HG03064 (cell line): ENCODE measurements at regions not wholly inside any gene's neighbourhood (a gene's known extent, or its start where the extent isn't known, plus 50 kb on each side); places are given as distances from the start of the nearest gene placed in this dataset.

Experiments used
- ATAC-seq: cut with Tn5 transposase; IDR thresholded peaks from one replicate; pipeline ENCODE4 v1.9.1; 2021; ENCODE audit warnings: low read depth; ENCODE audit not compliant: unreplicated experiment

- ATAC-seq, result no peak
Measured at GRCh38 chr4:34043131-34043530, 2201.2 kb downstream of the ARAP2 start.

DNA sequence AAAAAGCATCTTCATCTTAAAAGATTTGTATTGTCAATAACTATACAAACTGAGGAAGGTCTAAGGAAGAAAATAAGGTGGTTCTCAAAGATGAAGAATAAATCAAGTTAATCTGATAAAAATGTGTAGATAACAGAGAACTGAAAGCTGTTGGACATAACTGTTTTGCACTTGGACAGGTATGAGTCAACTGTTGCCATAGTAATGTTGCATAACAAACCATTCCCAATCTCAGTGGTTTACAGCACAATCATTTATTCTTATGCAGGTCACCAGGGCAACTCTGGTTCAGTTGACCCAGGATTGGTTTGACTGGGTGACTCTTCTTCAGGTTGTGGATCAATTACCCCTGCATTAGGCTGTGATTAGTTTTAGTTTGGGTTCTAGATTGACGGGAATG lies 2197.7 kb downstream of the ARAP2 start:
- ATAC-seq, result no peak

DNA sequence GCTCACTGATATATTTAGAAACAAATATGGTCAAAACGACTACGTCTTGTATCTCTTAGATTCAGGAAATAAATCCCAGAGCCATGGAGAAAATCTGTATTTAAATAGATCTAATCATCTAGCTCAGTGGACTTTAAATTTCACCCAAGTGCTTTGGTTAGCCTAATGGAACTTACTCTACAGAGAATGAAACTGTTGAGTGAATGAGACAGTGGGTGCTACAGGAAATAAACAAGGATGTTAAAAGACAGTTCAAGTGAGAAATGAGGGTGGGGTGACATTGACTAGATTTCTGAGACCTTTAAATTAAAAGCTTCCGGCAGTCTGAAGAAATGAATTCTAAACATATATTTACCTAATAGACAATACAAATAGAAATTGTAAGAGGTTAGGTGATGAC lies 2197.0 kb downstream of the ARAP2 start:
- no peak for ATAC-seq

DNA sequence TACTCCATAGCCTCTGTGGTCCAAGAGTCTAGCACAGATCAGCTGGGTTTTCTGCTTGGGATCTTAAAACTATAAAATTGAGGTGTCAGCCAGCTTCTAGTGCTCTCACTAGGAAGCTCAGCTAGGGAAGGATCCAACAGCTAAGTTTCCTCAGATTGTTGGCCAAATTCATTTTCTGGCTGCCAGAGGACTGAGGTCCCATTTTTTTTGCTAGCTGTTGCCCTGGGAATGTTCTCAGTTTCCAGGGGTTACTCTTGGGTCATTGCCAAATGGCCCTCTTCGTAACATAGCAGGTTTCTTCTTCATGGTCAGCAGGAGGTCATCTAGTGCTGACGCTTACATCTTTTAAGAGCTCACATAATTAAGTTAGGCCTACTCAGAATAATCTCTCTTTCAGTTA lies 2178.2 kb downstream of the ARAP2 start:
- ATAC-seq, result no peak

GRCh38 chr4:34091451-34091850 lies 2152.9 kb downstream of the ARAP2 start:
- no peak for ATAC-seq

GRCh38 chr4:34094114-34094513 lies 2150.2 kb downstream of the ARAP2 start:
- ATAC-seq, result no peak

DNA sequence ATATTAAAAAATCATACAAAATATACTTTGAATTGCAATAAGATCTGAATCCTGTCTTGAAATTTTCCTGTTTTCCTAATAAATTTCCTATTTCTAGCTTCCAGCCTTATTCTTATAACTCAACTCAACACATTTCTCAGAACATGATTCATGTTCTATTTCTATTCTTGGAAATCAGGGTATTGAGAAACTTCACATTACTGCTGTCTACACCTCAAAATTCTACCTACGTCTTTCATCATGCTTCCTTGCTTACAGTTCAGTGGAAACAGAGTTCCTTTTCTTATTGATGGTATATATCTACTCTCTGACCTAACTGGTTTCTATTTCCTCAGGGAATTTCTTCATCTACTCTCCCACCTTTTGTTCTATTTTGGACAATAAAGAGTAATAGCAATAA lies 2139.0 kb downstream of the ARAP2 start:
- ATAC-seq, result no peak

DNA sequence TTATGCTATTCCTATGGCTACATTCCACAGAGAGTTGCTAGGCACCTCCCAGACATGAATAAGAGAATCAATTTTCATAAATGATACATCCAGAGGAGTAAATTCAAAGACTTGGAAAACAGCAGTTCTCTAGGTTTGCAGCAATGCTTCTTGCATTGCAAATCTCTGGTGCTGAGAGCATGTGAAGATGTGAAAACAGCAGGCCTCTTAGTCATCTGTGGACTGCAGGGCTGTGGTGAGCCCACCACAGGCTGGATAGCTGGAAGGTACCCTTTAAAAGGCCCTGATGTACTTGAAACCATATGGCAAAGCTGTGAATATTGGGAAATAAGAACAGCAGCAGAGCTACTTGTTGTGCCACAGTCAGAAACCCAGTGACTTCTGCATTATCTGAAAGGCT lies 2135.9 kb downstream of the ARAP2 start:
- no peak for ATAC-seq

DNA sequence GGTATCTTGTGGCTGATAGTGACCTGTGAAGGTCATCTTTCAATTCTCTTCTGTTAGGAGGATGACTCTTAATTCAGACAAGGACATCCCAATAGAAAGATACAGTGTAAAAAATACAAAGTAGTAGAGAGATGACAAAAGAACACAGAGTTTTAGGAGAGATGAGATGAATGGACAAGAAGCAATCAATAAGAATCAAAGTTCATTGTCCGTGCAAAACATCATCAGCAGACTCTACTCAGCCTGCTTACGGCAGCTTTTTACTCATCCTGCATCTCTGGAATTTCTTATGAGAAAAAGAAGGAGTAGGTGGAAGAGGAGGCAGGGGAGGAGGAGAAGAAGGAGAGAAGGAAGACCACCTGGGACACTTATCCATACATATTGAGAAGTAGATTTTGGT lies 2131.7 kb downstream of the ARAP2 start:
- no peak for ATAC-seq

DNA sequence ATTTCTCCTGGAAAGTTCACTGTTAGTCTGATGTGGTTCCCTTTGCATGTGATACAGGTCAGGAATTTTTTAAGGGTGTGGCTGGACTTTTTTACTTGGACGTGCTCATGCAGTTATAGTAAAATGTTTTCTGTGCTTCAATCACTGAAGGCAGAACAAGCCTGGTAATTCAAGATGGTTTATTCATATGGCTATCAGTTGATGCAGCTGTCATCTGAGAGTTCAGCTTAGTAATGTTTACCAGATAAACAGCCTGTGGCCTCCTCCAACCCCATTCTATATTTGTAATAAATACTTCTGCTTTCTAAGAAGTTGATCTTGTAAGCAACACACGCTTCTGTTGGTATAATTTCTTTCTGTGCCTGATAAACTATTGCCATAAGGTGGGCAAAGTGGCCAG lies 2105.9 kb downstream of the ARAP2 start:
- ATAC-seq, result no peak

GRCh38 chr4:34139346-34139745 lies 2105.0 kb downstream of the ARAP2 start:
- ATAC-seq, result no peak

DNA sequence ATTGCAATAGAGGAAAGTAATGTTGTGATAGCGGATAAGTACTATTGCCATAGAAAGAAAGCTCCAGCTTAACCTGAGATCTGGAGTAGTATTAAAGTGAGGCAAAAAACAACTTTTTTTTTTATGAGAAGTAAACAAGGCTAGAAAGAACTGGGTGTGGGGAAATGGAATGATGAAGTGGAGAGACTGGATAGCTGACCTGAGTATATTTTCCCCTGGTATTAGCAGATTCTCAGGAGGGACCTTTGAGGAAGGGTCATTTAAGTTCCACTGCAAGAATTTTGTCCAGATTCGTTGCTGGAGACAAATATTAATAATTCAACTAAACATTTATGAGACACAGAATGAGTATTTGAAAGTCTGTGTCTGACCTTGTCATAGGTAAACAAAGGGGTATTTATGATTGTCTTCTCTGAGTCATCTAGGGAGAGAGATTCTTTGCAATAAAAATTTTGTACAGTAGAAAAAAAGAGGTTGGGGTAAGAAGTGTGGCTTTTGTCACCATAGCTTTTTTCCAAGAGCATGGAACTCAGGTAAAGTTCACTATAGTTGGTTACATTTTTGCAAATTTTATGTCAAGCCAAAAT lies 2095.9 kb downstream of the ARAP2 start:
- no peak for ATAC-seq

DNA sequence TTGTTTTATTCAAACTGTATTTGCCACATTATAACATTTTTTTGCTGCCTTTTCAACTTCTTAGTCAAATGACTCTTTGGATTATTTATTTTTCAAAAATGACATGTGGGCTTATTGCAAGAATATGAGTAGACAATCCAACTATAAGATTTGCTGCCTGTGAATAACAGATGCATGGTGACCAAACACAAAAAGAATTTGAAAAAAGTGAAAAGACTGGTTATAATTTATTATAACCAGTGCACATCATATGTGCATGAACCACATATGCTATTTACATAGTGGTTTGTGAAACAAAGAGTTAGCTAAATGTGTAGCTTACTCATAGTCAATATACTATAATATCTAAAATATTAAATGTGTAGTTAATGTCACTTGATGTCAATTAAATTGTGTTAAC lies 2086.8 kb downstream of the ARAP2 start:
- no peak for ATAC-seq

DNA sequence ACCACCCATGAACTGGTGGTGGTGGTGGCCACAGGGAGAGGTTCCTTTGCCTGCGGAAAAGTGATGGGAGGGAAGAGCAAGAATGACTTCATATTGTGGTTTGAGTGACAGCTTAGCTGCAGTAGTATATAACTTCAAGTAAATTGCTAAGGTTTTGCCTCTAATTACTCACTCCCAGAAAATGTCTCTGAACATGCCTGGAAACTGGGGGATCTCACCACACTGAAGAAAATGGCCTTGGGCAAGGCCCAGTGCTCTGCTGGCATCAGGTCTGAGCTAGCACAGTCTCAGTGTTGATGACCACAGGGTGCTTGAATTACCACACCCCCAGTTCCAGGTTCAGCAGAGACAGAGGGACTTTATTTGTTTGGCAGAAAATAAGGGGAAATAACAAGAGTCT lies 2085.4 kb downstream of the ARAP2 start:
- ATAC-seq, result no peak

GRCh38 chr4:34170946-34171345 lies 2073.4 kb downstream of the ARAP2 start:
- ATAC-seq, result no peak

GRCh38 chr4:34176609-34177008 lies 2067.7 kb downstream of the ARAP2 start:
- ATAC-seq, result no peak

DNA sequence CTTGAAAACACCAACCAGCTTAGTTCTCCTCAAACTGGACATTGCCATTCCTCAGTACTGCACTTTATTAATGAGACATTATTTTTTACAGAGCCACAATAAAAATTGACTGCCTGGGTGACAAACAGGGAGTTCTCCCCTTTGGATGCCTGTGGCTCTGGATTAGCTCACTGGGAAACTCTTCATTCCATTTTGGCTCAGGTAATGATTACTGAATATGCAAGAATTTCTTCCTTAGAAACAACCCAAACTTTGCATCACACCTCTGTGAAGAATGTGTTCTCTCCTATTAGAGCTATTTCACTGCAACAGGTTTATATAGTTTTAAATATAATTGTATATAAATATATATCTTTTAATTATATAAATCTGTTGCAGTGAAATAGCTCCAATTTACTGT lies 2065.8 kb downstream of the ARAP2 start:
- no peak for ATAC-seq

- no peak for ATAC-seq
Measured at GRCh38 chr4:34181311-34181841, 2062.9 kb downstream of the ARAP2 start.

DNA sequence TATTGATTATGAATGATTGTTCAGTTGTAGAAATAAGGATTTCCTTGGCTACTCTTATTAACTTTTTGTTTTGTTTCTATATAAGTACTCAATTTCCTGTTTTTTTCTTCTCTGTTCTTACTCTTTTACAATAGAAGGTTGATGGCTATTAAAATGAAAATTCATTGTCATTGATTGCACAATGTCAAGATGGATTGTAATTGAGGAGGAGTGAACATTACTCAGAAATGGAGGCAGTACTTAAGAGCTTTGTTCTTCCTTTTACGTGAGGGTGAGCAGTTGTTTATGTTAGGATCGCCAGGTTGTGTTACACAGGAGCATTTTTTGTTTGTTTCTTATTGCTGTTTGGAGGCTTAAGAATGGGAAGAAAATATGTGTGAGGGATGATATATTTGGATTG lies 2062.4 kb downstream of the ARAP2 start:
- no peak for ATAC-seq

DNA sequence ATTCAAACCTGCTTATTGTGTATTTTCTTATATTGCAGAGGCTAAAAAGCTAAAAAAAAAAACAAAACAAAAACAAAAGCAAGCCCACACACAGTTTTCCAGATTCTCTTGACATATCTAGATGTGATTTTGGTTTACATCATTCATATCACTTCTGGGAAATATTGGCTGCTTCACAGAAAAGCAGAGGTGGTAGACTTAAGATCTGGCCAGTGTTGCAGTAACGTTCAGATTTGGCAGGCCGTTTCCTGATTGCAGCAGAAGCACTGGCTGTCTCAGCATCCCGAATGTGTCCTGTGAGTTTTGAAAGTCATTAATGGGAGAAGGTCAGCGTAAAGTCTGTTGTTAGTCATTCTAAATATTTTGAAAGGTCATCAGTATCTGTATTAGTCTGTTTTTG lies 2062.0 kb downstream of the ARAP2 start:
- no peak for ATAC-seq

DNA sequence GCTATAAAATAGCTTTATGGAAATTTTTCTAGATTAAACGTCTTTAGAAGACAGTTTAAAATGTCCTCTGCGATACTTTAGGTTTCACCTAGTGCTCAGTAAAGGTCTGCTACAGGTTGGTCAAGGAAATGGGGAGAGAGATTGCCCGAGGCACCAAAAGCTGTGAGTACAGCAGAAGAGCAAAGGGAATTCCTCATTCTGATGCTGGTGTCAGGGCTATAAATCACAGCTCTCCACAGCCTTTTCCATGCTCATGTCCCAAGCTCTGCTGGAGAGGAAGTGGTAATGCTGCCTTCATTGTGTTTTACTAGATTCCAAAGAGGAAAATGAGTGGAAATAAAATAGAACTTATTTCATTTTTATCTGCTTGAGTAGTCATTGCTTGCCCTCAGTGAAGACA lies 2060.4 kb downstream of the ARAP2 start:
- no peak for ATAC-seq

GRCh38 chr4:34187056-34187455 lies 2057.3 kb downstream of the ARAP2 start:
- ATAC-seq, result no peak

DNA sequence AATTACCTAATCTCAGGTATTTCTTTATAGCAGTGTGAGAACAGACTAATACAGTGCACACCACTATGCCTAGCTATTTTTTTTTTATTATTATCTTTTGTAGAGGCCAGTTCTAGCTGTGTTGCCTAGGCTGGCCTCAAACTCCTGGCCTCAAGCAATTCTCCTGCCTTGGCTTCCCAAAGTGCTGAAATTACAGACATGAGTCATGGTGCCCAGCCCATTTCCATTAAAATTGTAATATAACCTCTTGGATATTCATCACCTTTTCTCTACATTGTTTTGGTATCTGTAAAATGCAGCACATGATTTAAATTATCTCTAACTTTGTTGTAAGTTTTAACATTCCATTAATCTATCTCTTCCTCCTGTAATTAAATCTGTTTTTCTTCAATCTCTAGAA lies 2052.9 kb downstream of the ARAP2 start:
- ATAC-seq, result no peak
